A549 (cell line): ENCODE measurements at regions not wholly inside any gene's neighbourhood (a gene's known extent, or its start where the extent isn't known, plus 50 kb on each side); places are given as distances from the start of the nearest gene placed in this dataset.
A peak's percentile ranks its signal among the peaks of the same experiment; 100 is the strongest.

Experiments
- ATAC-seq, 2 experiments: fragments of 200-7000 bp in 1 of 2; fragments of >200 bp in 1 of 2; cut with Nextera tagmentation in 1 of 2; cut with Tn5 transposase in 1 of 2; 3 replicates each; pipeline versions ENCODE4 v1.8.0 to v1.9.1; 2018 to 2020; ENCODE audit warnings: mild to moderate bottlenecking in 1 of 2, moderate library complexity in 1 of 2
- CTCF ChIA-PET: fragments of 300-600 bp; sonication (Branson Sonifier 250); formaldehyde crosslinking; extraction: SDS; loops from one replicate; lab custom pipeline; 2021; ENCODE audit warnings: antibody characterized with exemption, inconsistent platforms; lab: Yijun Ruan, JAX
- POLR2A ChIA-PET: fragments of 350-600 bp; formaldehyde crosslinking; extraction: SDS; loops from one replicate; lab custom pipeline; 2021; ENCODE audit warnings: antibody characterized with exemption, inconsistent platforms; lab: Yijun Ruan, JAX
- DNase-seq, 2 experiments: peaks; one replicate each; pipeline versions ENCODE4 v3.0.0 to v3.0.0-alpha.2; 2011 to 2016; ENCODE audit warnings: low read depth in 1 of 2, low spot score in 1 of 2
- FAIRE-seq: peaks from 2 replicates; lab custom pipeline; 2011; peaks lifted over from hg19 to GRCh38; lab: Jason Lieb, UNC
- H3K27ac ChIP-seq, 2 experiments: fragments of >200 bp; sonication (Bioruptor Twin); formaldehyde crosslinking; 3 replicates each; pipeline ENCODE4 v1.5.1; 2016 to 2017
- H3K4me1 ChIP-seq: fragments of >200 bp; sonication (Bioruptor Twin); formaldehyde crosslinking; 3 replicates; pipeline ENCODE4 v1.6.1; 2016
- H3K4me2 ChIP-seq: fragments of >200 bp; sonication (Bioruptor Twin); formaldehyde crosslinking; 3 replicates; pipeline ENCODE4 v1.6.1; 2016
- H3K4me3 ChIP-seq: fragments of >200 bp; sonication (Bioruptor Twin); formaldehyde crosslinking; 3 replicates; pipeline ENCODE4 v1.5.1; 2016
- H3K9me3 ChIP-seq: fragments of >200 bp; sonication (Bioruptor Twin); formaldehyde crosslinking; 3 replicates; pipeline ENCODE4 v1.6.1; 2016
- CEBPB ChIP-seq, 2 experiments: fragments of >200 bp in 1 of 2; sonication (Bioruptor Twin) in 1 of 2; formaldehyde crosslinking in 1 of 2; IDR thresholded peaks; 2 replicates each; pipeline ENCODE4 v1.6.1; 2012 to 2016
- CHD4 ChIP-seq: fragments of 200-600 bp; sonication (generic); IDR thresholded peaks from 2 replicates; pipeline ENCODE4 v1.6.1; 2016; ENCODE audit warnings: antibody characterized with exemption, mild to moderate bottlenecking, borderline replicate concordance
- ESRRA ChIP-seq: fragments of 150-350 bp; IDR thresholded peaks from 2 replicates; pipeline ENCODE4 v1.6.1; 2014; ENCODE audit warnings: mild to moderate bottlenecking, low read length, borderline replicate concordance
- FOSL2 ChIP-seq, 2 experiments: fragments of 450-650 bp in 1 of 2; fragments of >200 bp in 1 of 2; sonication (Bioruptor Twin) in 1 of 2; formaldehyde crosslinking; IDR thresholded peaks; 2 replicates each; pipeline versions ENCODE4 v1.5.0 to v1.6.1; 2016 to 2020; ENCODE audit warnings: mild to moderate bottlenecking in 1 of 2, moderate library complexity in 1 of 2
- HMGXB4 ChIP-seq: fragments of 250-450 bp; sonication (Bioruptor Pico); IDR thresholded peaks from 2 replicates; pipeline ENCODE4 v1.5.0; 2021; ENCODE audit warnings: mild to moderate bottlenecking, moderate library complexity, borderline replicate concordance
- HOXB13 ChIP-seq: fragments of 250-450 bp; sonication (Bioruptor Pico); IDR thresholded peaks from 2 replicates; pipeline ENCODE4 v1.5.0; 2020; ENCODE audit warnings: low read depth, mild to moderate bottlenecking, moderate library complexity
- HOXB5 ChIP-seq: fragments of 250-450 bp; sonication (Bioruptor Pico); IDR thresholded peaks from 2 replicates; pipeline ENCODE4 v1.5.0; 2020; ENCODE audit warnings: mild to moderate bottlenecking, moderate library complexity
- MAFK ChIP-seq: fragments of 450-650 bp; IDR thresholded peaks from 2 replicates; pipeline ENCODE4 v1.6.1; 2014; ENCODE audit not compliant: partially characterized antibody
- PHF8 ChIP-seq: fragments of 200-600 bp; sonication (generic); IDR thresholded peaks from 2 replicates; pipeline ENCODE4 v1.6.1; 2016; ENCODE audit warnings: low read depth, mild to moderate bottlenecking, antibody characterized with exemption, moderate library complexity, borderline replicate concordance
- POLR2A ChIP-seq: IDR thresholded peaks from 2 replicates; pipeline ENCODE4 v1.6.1; 2012; ENCODE audit warnings: mild to moderate bottlenecking, low read length
- POLR2AphosphoS2 ChIP-seq: conservative IDR thresholded peaks from 2 replicates; pipeline ENCODE4 v1.6.1; 2012; ENCODE audit warnings: low read length, improper control_type of control experiment, inconsistent platforms
- RARB ChIP-seq: fragments of 250-450 bp; sonication (Bioruptor Pico); IDR thresholded peaks from 2 replicates; pipeline ENCODE4 v1.8.0; 2021; ENCODE audit warnings: mild to moderate bottlenecking, moderate library complexity
- RCOR1 ChIP-seq: fragments of 150-350 bp; IDR thresholded peaks from 2 replicates; pipeline ENCODE4 v1.6.1; 2014; ENCODE audit warnings: antibody characterized with exemption, low read length, low read depth
- RFX5 ChIP-seq: fragments of 450-650 bp; IDR thresholded peaks from 2 replicates; pipeline ENCODE4 v1.7.1; 2014; ENCODE audit warnings: antibody characterized with exemption, mild to moderate bottlenecking, moderate library complexity
- TP53 ChIP-seq: fragments of 250-450 bp; sonication (Bioruptor Pico); IDR thresholded peaks from 2 replicates; pipeline ENCODE4 v1.5.0; 2021; ENCODE audit warnings: mild to moderate bottlenecking, moderate library complexity
- ZC3H11A ChIP-seq: fragments of 450-650 bp; IDR thresholded peaks from 2 replicates; pipeline ENCODE4 v1.6.1; 2014; ENCODE audit warnings: antibody characterized with exemption, mild to moderate bottlenecking
- WGBS: methylation state at CpG from one replicate; pipeline ENCODE4 v1.1.6; 2017; ENCODE audit errors: missing lambda C conversion rate; 5-methylcytosine and 5-hydroxymethylcytosine counted together
- TF ChIP-seq, protein P1 (sequence below): fragments of >200 bp; sonication (Bioruptor Twin); formaldehyde crosslinking; IDR thresholded peaks from 3 replicates; pipeline ENCODE4 v1.6.1; 2016
- TF ChIP-seq, protein P2 (sequence below): fragments of >200 bp; sonication (Bioruptor Twin); formaldehyde crosslinking; IDR thresholded peaks from 3 replicates; pipeline ENCODE4 v1.5.1; 2016
- TF ChIP-seq, protein P3 (sequence below): fragments of >200 bp; sonication (Bioruptor Twin); formaldehyde crosslinking; IDR thresholded peaks from 2 replicates; pipeline ENCODE4 v1.6.1; 2016
- TF ChIP-seq, protein P4 (sequence below): IDR thresholded peaks from 2 replicates; pipeline ENCODE4 v1.6.1; 2012; ENCODE audit warnings: low read depth, borderline replicate concordance

DNA sequence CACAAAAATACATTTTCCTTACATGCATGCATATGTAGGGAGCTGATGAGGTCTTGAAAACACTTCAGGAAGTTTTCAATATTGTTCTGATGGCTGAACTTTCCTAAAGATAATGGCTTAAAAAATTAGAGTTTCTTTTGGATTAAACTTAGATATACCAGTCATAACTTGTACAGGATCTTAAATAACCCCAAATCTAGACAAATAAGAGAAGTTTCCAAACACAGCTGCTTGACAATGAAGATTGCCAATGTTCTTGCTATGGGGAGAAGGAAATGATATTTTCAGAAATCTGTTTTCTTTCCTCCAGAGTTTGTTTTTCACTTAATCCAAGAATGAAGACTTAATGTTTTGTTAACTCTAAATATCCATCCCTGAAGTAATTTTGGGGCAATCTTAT, 54.6 kb upstream of the SPTBN1 start:
- Histone ChIP-seq H3K9me3 (no peaks in the 10 kb centered on the region), H3K4me2 (no peak overlapping the region), H3K27ac (no peak overlapping the region), H3K4me1 (no peaks in the 10 kb centered on the region), H3K4me3 (no peak overlapping the region)
- DNase-seq: no peak
- CTCF ChIA-PET: interaction anchor here (1.3 to 1.8 kb wide), 3 partner anchors 8 to 14 kb away, joined by 4 to 6 read pairs (median 5); no protein-coding TSS in a partner anchor
- no peak for FAIRE-seq
- TF ChIP-seq, protein P1, sequence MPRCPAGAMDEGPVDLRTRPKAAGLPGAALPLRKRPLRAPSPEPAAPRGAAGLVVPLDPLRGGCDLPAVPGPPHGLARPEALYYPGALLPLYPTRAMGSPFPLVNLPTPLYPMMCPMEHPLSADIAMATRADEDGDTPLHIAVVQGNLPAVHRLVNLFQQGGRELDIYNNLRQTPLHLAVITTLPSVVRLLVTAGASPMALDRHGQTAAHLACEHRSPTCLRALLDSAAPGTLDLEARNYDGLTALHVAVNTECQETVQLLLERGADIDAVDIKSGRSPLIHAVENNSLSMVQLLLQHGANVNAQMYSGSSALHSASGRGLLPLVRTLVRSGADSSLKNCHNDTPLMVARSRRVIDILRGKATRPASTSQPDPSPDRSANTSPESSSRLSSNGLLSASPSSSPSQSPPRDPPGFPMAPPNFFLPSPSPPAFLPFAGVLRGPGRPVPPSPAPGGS: no peak
- no peak for TF ChIP-seq POLR2AphosphoS2
- no peak for TF ChIP-seq MAFK
- no peak for TF ChIP-seq ZC3H11A
- TF ChIP-seq CEBPB (IDR thresholded peaks at IDR 0.05): no peak
- no peak for TF ChIP-seq TP53
- TF ChIP-seq, protein P2, sequence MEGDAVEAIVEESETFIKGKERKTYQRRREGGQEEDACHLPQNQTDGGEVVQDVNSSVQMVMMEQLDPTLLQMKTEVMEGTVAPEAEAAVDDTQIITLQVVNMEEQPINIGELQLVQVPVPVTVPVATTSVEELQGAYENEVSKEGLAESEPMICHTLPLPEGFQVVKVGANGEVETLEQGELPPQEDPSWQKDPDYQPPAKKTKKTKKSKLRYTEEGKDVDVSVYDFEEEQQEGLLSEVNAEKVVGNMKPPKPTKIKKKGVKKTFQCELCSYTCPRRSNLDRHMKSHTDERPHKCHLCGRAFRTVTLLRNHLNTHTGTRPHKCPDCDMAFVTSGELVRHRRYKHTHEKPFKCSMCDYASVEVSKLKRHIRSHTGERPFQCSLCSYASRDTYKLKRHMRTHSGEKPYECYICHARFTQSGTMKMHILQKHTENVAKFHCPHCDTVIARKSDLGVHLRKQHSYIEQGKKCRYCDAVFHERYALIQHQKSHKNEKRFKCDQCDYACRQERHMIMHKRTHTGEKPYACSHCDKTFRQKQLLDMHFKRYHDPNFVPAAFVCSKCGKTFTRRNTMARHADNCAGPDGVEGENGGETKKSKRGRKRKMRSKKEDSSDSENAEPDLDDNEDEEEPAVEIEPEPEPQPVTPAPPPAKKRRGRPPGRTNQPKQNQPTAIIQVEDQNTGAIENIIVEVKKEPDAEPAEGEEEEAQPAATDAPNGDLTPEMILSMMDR: no peak
- no peak for TF ChIP-seq HOXB5
- TF ChIP-seq CHD4: no peak
- no peak for TF ChIP-seq ESRRA
- TF ChIP-seq RARB (CRISPR knock-in tag): no peak
- no peak for TF ChIP-seq RFX5
- ATAC-seq: no peak
- POLR2A ChIA-PET: no interaction called here

- no peak overlapping the region for H3K4me2 ChIP-seq
- no peaks in the 10 kb centered on the region for H3K9me3 ChIP-seq
- H3K4me3 ChIP-seq: no peak overlapping the region
- ATAC-seq (peak; percentile 27 to 60; a peak in 2 of 6 replicates), DNase-seq (no peak), FAIRE-seq (no peak)
- ChIA-PET CTCF (interaction anchor here (0.5 to 1.8 kb wide), 3 partner anchors 9 to 194 kb away, joined by 3 to 6 read pairs (median 4); no protein-coding TSS in a partner anchor), POLR2A (no interaction called here)
- H3K27ac ChIP-seq: no peak overlapping the region
- WGBS: 68% methylated on average over 5 of the region's 5 CpGs
- TF ChIP-seq HOXB13 (CRISPR knock-in tag): no peak
- TF ChIP-seq, protein P3, sequence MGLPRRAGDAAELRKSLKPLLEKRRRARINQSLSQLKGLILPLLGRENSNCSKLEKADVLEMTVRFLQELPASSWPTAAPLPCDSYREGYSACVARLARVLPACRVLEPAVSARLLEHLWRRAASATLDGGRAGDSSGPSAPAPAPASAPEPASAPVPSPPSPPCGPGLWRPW: no peak
- TF ChIP-seq MAFK: no peak
- TF ChIP-seq POLR2A: no peak
- TF ChIP-seq PHF8: no peak
- TF ChIP-seq, protein P4, sequence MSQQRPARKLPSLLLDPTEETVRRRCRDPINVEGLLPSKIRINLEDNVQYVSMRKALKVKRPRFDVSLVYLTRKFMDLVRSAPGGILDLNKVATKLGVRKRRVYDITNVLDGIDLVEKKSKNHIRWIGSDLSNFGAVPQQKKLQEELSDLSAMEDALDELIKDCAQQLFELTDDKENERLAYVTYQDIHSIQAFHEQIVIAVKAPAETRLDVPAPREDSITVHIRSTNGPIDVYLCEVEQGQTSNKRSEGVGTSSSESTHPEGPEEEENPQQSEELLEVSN: no peak
- TF ChIP-seq POLR2AphosphoS2: no peak
- no peak for TF ChIP-seq FOSL2 (IDR thresholded peaks at IDR 0.05)
- TF ChIP-seq FOSL2 (CRISPR knock-in tag; IDR thresholded peaks at IDR 0.05): no peak
- TF ChIP-seq RCOR1: no peak
- no peak for TF ChIP-seq HMGXB4 (CRISPR knock-in tag)
- no peaks in the 10 kb centered on the region for H3K4me1 ChIP-seq
Observed at GRCh38 chr2:54402350-54402749, 53.8 kb upstream of the SPTBN1 start.
